NCI-H446 treated with DMSO at 0.1 percent for 48 hours (cell line): ENCODE measurements at regions not wholly inside any gene's neighbourhood (a gene's known extent, or its start where the extent isn't known, plus 50 kb on each side); places are given as distances from the start of the nearest gene placed in this dataset.

Source experiments
- DNase-seq: peaks from one replicate; lab custom pipeline; 2025; lab: John Stamatoyannopoulos, UW

GRCh38 chr9:79877943-79878602 is 306.3 kb downstream of the TLE4 start:
- no peak for DNase-seq

- no peak for DNase-seq
Measured at GRCh38 chr9:79868567-79869189, 296.9 kb downstream of the TLE4 start.

- DNase-seq = no peak
Measured at GRCh38 chr9:79862921-79863890, 291.4 kb downstream of the TLE4 start.

GRCh38 chr9:79858508-79858907 is 286.7 kb downstream of the TLE4 start:
- no peak for DNase-seq

GRCh38 chr9:79857188-79857587 is 285.4 kb downstream of the TLE4 start:
- no peak for DNase-seq

GRCh38 chr9:79847074-79847473 is 275.3 kb downstream of the TLE4 start:
- no peak for DNase-seq

- no peak for DNase-seq
Measured at GRCh38 chr9:79829566-79830302, 258.0 kb downstream of the TLE4 start.

GRCh38 chr9:79824265-79824664 is 252.5 kb downstream of the TLE4 start:
- DNase-seq = no peak

- no peak for DNase-seq
Measured at GRCh38 chr9:79817438-79818004, 245.8 kb downstream of the TLE4 start.

- DNase-seq = no peak
Measured at GRCh38 chr9:79813258-79813638, 241.5 kb downstream of the TLE4 start.

GRCh38 chr9:79812507-79813257 is 240.9 kb downstream of the TLE4 start:
- DNase-seq = no peak

GRCh38 chr9:79812099-79812498 is 240.3 kb downstream of the TLE4 start:
- DNase-seq = no peak

GRCh38 chr9:79809931-79810330 is 238.2 kb downstream of the TLE4 start:
- DNase-seq = no peak

GRCh38 chr9:79809316-79809876 is 237.6 kb downstream of the TLE4 start:
- DNase-seq = no peak

- no peak for DNase-seq
Measured at GRCh38 chr9:79807971-79808370, 236.2 kb downstream of the TLE4 start.

- no peak for DNase-seq
Measured at GRCh38 chr9:79806086-79806485, 234.3 kb downstream of the TLE4 start.

- no peak for DNase-seq
Measured at GRCh38 chr9:79801459-79801858, 229.7 kb downstream of the TLE4 start.

GRCh38 chr9:79800578-79800977 is 228.8 kb downstream of the TLE4 start:
- DNase-seq = no peak

GRCh38 chr9:79799691-79800335 is 228.0 kb downstream of the TLE4 start:
- peak; percentile 2 for DNase-seq

- DNase-seq = no peak
Measured at GRCh38 chr9:79798450-79798849, 226.7 kb downstream of the TLE4 start.
